NB4 (cell line): ENCODE measurements at regions not wholly inside any gene's neighbourhood (a gene's known extent, or its start where the extent isn't known, plus 50 kb on each side); places are given as distances from the start of the nearest gene placed in this dataset.
"Not testable (repeated sequence)": the region's sequence is repeated elsewhere in the genome, so short reads cannot be mapped to it uniquely, and the experiment has no call there.

Experiments
- DNase-seq: peaks from one replicate; pipeline ENCODE4 v3.0.0; 2010; ENCODE audit warnings: low read depth
- H3K4me3 ChIP-seq: one replicate; pipeline ENCODE4 v1.5.1; 2011; ENCODE audit warnings: mild to moderate bottlenecking, low read depth, low read length, moderate library complexity
- MYC ChIP-seq: IDR thresholded peaks from 2 replicates; pipeline ENCODE4 v1.6.1; 2011; ENCODE audit warnings: low read depth, low read length
- POLR2A ChIP-seq: IDR thresholded peaks from 2 replicates; pipeline ENCODE4 v1.6.1; 2011; ENCODE audit warnings: mild to moderate bottlenecking; ENCODE audit not compliant: insufficient read length; ENCODE audit errors: extremely low read depth
- TF ChIP-seq, protein P1 (sequence below): IDR thresholded peaks from 2 replicates; pipeline ENCODE4 v1.6.1; 2011; ENCODE audit warnings: low read depth, low read length
- TF ChIP-seq, protein P2 (sequence below): IDR thresholded peaks from one replicate; pipeline ENCODE4 v1.5.1; 2012; ENCODE audit warnings: low read depth, low read length

DNA sequence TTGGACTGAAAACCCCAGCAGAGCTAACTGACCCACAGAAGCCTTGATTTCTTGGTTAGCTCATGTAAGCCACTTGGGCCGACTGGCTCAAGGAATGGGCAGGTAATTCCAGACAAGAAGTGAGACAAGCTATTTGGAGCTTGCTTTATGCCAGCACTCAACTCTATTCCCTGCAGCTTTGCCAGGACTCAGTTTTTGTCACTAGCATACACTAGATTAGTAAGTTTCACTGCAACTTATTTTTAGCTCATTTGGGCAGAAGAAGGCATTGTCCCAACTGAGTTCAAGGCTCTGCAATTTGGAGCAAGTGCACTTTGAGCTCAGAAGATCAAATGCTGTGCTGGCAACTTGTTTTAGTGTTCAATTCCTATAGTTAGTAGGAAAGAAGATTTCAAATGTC, 116.1 kb downstream of the SLC4A3 start:
- no peak for DNase-seq
- TF ChIP-seq POLR2A (no peak), MYC (no peak)
- TF ChIP-seq, protein P1, sequence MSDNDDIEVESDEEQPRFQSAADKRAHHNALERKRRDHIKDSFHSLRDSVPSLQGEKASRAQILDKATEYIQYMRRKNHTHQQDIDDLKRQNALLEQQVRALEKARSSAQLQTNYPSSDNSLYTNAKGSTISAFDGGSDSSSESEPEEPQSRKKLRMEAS: no peak
- TF ChIP-seq, protein P2, sequence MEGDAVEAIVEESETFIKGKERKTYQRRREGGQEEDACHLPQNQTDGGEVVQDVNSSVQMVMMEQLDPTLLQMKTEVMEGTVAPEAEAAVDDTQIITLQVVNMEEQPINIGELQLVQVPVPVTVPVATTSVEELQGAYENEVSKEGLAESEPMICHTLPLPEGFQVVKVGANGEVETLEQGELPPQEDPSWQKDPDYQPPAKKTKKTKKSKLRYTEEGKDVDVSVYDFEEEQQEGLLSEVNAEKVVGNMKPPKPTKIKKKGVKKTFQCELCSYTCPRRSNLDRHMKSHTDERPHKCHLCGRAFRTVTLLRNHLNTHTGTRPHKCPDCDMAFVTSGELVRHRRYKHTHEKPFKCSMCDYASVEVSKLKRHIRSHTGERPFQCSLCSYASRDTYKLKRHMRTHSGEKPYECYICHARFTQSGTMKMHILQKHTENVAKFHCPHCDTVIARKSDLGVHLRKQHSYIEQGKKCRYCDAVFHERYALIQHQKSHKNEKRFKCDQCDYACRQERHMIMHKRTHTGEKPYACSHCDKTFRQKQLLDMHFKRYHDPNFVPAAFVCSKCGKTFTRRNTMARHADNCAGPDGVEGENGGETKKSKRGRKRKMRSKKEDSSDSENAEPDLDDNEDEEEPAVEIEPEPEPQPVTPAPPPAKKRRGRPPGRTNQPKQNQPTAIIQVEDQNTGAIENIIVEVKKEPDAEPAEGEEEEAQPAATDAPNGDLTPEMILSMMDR: no peak
- no peak overlapping the region for H3K4me3 ChIP-seq

DNA sequence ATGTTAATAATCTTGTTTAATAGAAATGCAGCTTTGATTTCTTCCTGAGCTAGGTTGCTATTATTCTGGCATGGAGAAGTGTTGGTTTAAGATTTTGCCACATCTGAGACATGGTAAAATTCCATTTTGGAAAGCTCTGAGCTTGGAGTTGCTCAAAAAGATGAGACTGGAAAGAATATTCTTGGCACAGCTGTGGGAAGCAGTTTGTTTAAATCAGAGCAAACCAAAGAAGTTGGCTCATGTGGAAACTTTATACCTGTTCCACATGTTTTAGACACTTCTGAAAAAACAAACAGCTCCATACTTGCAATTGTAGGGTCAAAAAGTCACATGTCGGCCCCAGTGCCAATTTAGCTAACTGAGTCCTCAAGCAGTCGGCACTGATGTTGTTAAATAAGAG, 116.6 kb downstream of the SLC4A3 start:
- H3K4me3 ChIP-seq: no peak overlapping the region
- TF ChIP-seq, protein P2: no peak
- TF ChIP-seq MYC (no peak), POLR2A (no peak)
- TF ChIP-seq, protein P1: no peak
- DNase-seq: no peak

DNA sequence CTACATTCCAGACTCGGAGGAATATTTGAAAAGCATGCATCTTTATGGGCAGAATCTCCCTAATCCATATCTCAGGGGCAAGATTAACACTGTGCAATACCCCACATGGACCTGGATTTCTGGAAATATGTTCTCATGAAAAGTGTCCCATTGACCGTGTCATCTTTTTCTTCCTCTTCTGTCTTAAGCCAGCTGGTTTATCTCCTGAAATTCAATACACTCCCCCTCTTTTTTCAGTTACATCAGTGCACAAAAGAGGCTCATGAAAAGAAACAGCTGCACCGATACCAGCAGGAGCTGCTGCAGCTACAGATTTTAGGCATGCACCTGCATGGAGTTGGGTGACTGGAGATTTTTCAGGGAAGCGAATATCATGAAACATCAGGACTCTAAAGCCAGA, 117.2 kb downstream of the SLC4A3 start:
- TF ChIP-seq POLR2A (no peak), MYC (no peak)
- TF ChIP-seq, protein P1: no peak
- TF ChIP-seq, protein P2: no peak
- DNase-seq: no peak
- H3K4me3 ChIP-seq: no peak overlapping the region

DNA sequence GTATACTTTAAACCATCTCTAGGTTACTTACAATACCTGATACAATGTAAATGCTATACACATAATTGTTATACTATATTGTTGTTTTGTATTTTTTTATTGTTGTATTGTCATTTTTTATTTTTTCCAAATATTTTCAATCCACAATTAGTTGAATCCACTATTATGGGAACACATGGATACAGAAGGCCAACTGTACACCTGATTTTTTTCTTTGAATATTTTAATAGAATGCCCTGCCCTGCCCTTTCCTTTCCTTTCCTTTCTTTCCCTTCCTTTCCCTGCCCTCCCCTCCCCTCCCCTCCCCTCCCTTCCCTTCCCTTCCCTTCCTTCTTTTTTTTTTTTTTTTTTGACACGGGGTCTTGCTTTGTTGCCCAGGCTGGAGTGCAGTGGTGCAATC, 120.2 kb downstream of the SLC4A3 start:
- no peak for TF ChIP-seq POLR2A
- no peak for TF ChIP-seq MYC
- TF ChIP-seq, protein P1: no peak
- TF ChIP-seq, protein P2: no peak
- H3K4me3 ChIP-seq: no peak overlapping the region
- no peak for DNase-seq

DNA sequence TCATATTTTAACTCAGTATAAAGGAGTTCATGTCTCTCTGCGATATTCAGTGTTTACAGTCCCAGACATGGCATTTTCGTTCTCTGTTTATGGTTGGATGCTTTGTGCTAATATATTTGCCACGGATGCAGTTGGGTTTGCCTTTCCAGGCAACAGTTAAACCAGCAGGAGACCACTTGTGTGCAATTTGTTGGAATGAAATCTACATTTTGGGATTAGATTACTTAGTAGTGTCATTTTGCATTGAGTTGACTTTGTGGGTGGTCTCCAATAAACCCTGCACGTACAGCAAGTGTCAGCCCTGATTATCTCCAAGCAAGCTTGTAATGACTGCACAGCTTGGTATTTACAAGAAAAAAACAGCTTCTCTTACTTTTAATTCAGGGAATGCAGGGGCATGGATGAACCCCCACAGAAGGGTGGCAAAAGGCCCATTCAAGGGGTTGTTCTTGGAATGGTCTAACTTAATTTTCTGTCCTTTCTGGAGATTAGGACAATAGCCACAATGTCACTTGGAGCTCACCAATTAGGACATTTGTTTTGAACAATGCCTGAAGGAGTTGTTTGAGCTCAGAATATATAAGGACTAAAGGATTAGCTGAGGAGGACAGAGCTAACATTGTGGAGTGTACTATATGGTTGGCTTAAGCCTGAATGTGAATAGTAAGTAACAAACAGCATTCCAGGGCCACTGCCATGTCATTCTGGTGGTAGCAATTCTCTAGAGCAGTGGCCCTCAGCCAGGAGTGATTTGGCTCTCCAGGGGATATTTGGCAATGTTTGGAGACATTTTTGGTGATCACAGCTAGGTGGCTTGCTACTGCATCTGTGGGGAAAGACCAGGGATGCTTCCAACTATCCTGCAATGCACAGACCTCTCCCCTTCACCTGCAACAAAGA, 121.5 kb downstream of the SLC4A3 start:
- H3K4me3 ChIP-seq: no peak overlapping the region
- TF ChIP-seq, protein P1: no peak
- TF ChIP-seq MYC (no peak), POLR2A (no peak)
- TF ChIP-seq, protein P2: no peak
- no peak for DNase-seq

DNA sequence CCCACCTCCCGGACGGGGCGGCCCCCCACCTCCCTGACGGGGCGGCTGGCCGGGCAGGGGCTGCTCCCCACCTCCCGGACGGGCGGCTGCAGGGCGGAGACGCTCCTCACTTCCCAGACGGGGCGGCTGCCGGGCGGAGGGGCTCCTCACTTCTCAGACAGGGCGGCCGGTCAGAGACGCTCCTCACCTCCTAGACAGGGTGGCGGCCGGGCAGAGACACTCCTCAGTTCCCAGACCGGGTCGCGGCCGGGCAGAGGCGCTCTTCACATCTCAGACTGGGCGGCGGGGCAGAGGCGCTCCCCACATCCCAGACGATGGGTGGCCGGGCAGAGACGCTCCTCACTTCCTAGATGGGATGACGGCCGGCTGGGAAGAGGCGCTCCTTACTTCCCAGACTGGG, 123.7 kb downstream of the SLC4A3 start:
- not testable (repeated sequence) for H3K4me3 ChIP-seq, DNase-seq
